Uterus (tissue), 3 donors: ENCODE measurements at regions not wholly inside any gene's neighbourhood (a gene's known extent, or its start where the extent isn't known, plus 50 kb on each side); places are given as distances from the start of the nearest gene placed in this dataset.

Experiments used
- DNase-seq, 2 donors: peaks; one replicate each; pipeline ENCODE4 v3.0.0-alpha.2; 2019 to 2020
- H3K27ac ChIP-seq, 2 donors: fragments of 200-600 bp; sonication (generic); 1 replicate in 1 of 2; 2 replicates in 1 of 2; pipeline ENCODE4 v1.5.1; 2016 to 2018
- H3K27me3 ChIP-seq, 2 donors: fragments of 200-600 bp; sonication (generic); one replicate each; pipeline ENCODE4 v1.5.1; 2018 to 2019; ENCODE audit warnings: control low read depth in 1 of 2
- H3K36me3 ChIP-seq, 2 donors: fragments of 200-600 bp; sonication (generic); one replicate each; pipeline ENCODE4 v1.5.1; 2019; ENCODE audit warnings: control low read depth in 1 of 2
- H3K4me1 ChIP-seq, 2 donors: fragments of 200-600 bp; sonication (generic); one replicate each; pipeline ENCODE4 v1.5.1; 2018 to 2019; ENCODE audit warnings: control low read depth in 1 of 2
- H3K4me3 ChIP-seq, 2 donors: fragments of 200-600 bp; sonication (generic); 1 replicate in 1 of 2; 2 replicates in 1 of 2; pipeline ENCODE4 v1.5.1; 2018 to 2019; ENCODE audit warnings: mild to moderate bottlenecking in 1 of 2
- H3K9me3 ChIP-seq, 2 donors: fragments of 200-600 bp; sonication (generic); one replicate each; pipeline ENCODE4 v1.5.1; 2019; ENCODE audit warnings: control low read depth in 1 of 2
- CTCF ChIP-seq, 4 experiments: fragments of 200-600 bp in 2 of 4; fragments of 450-650 bp in 2 of 4; sonication (generic) in 2 of 4; IDR thresholded peaks; one replicate each; pipeline ENCODE4 v1.5.1; 2016 to 2019; ENCODE audit warnings: antibody characterized with exemption in 4 of 4, mild to moderate bottlenecking in 2 of 4, moderate library complexity in 1 of 4
- POLR2A ChIP-seq, 2 donors: fragments of 450-650 bp; IDR thresholded peaks; one replicate each; pipeline ENCODE4 v1.6.1; 2016; ENCODE audit warnings: antibody characterized with exemption in 2 of 2, mild to moderate bottlenecking in 1 of 2, moderate library complexity in 1 of 2
- intact Hi-C: fragments of 100-400 bp; cut with DNase I; formaldehyde crosslinking; loops from one replicate; pipeline ENCODE4 v1.15.1; 2023; ENCODE audit warnings: low total_unique reads
- donor health status: DM: yes; HTN: yes; CAD: no.

- intact Hi-C loops = no loop called here
- Histone ChIP-seq H3K9me3 (no peaks in the 10 kb centered on the region), H3K36me3 (no peaks in the 10 kb centered on the region), H3K27ac (no peak overlapping the region), H3K27me3 (no peaks in the 10 kb centered on the region), H3K4me1 (peaks cover 0 to 13% of the 10 kb centered on the region in 2 donors), H3K4me3 (no peak overlapping the region)
- no peak for DNase-seq
- TF ChIP-seq CTCF (IDR thresholded peaks at IDR 0.05) (no peak), POLR2A (IDR thresholded peaks at IDR 0.05) (no peak)
These were observed 396.5 kb upstream of the C2CD4B start for GRCh38 chr15:62561571-62561970.

GRCh38 chr15:62564886-62565633 lies 400.0 kb upstream of the C2CD4B start:
- Histone ChIP-seq H3K9me3 (no peaks in the 10 kb centered on the region), H3K4me3 (no peak overlapping the region), H3K27ac (no peak overlapping the region), H3K4me1 (no peaks in the 10 kb centered on the region), H3K36me3 (no peaks in the 10 kb centered on the region), H3K27me3 (no peaks in the 10 kb centered on the region)
- no peak for DNase-seq
- no peak for TF ChIP-seq CTCF (IDR thresholded peaks at IDR 0.05)
- TF ChIP-seq POLR2A (IDR thresholded peaks at IDR 0.05) = no peak
- intact Hi-C loops = no loop called here

- H3K4me3 ChIP-seq = no peak overlapping the region
- no peaks in the 10 kb centered on the region for H3K4me1 ChIP-seq
- no peaks in the 10 kb centered on the region for H3K27me3 ChIP-seq
- no peaks in the 10 kb centered on the region for H3K36me3 ChIP-seq
- no peak overlapping the region for H3K27ac ChIP-seq
- no peaks in the 10 kb centered on the region for H3K9me3 ChIP-seq
- DNase-seq = no peak
- no peak for TF ChIP-seq POLR2A (IDR thresholded peaks at IDR 0.05)
- no peak for TF ChIP-seq CTCF (IDR thresholded peaks at IDR 0.05)
- intact Hi-C loops = no loop called here
These were observed 400.5 kb upstream of the C2CD4B start for GRCh38 chr15:62565634-62566026.

- TF ChIP-seq CTCF (IDR thresholded peaks at IDR 0.05) (no peak), POLR2A (IDR thresholded peaks at IDR 0.05) (no peak)
- H3K27ac ChIP-seq = no peak overlapping the region
These were observed 401.2 kb upstream of the C2CD4B start for GRCh38 chr15:62566248-62566647.

GRCh38 chr15:62567501-62567900 lies 402.4 kb upstream of the C2CD4B start:
- Histone ChIP-seq H3K4me3 (no peak overlapping the region), H3K36me3 (no peaks in the 10 kb centered on the region), H3K27me3 (no peaks in the 10 kb centered on the region), H3K4me1 (no peaks in the 10 kb centered on the region), H3K27ac (no peak overlapping the region), H3K9me3 (no peaks in the 10 kb centered on the region)
- intact Hi-C loops = no loop called here
- DNase-seq = no peak
- TF ChIP-seq CTCF (IDR thresholded peaks at IDR 0.05) (no peak), POLR2A (IDR thresholded peaks at IDR 0.05) (no peak)

More at GRCh38 chr15:62566248-62566647, 401.2 kb upstream of the C2CD4B start:
- H3K4me3 ChIP-seq = no peak overlapping the region
- no peak for DNase-seq
- H3K36me3 ChIP-seq = no peaks in the 10 kb centered on the region
- H3K4me1 ChIP-seq = no peaks in the 10 kb centered on the region
- H3K9me3 ChIP-seq = no peaks in the 10 kb centered on the region
- H3K27me3 ChIP-seq = no peaks in the 10 kb centered on the region
- intact Hi-C loops = no loop called here
